ENCODE measurements at regions not wholly inside any gene's neighbourhood (a gene's known extent, or its start where the extent isn't known, plus 50 kb on each side); places are given as distances from the start of the nearest gene placed in this dataset.

GRCh38 chr2:146468578-146468977 lies 1376.3 kb upstream of the ACVR2A start:
- Histone ChIP-seq H3K9me3 (ENCODE audit: control insufficient read depth, low read length) (no peaks in the 10 kb centered on the region), H2AFZ (no peak overlapping the region)

GRCh38 chr2:146467425-146467824 lies 1377.4 kb upstream of the ACVR2A start:
- Histone ChIP-seq H3K79me2 (no peaks in the 10 kb centered on the region), H3K4me3 (ENCODE audit: low read depth, low read length) (no peak overlapping the region), H3K27me3 (ENCODE audit: control insufficient read depth, insufficient read depth, low read length) (no peaks in the 10 kb centered on the region), H2AFZ (no peak overlapping the region), H3K27ac (no peak overlapping the region), H3K9ac (no peak overlapping the region), H3K36me3 (ENCODE audit: control insufficient read depth, insufficient read depth, low read length) (no peaks in the 10 kb centered on the region), H3K4me2 (ENCODE audit: low read length) (no peak overlapping the region), H3K4me1 (no peaks in the 10 kb centered on the region), H3K9me3 (ENCODE audit: control insufficient read depth, low read length) (no peaks in the 10 kb centered on the region)
- no peak for TF ChIP-seq CTCF (IDR thresholded peaks at IDR 0.05)

More at GRCh38 chr2:146468578-146468977, 1376.3 kb upstream of the ACVR2A start:
- no peak overlapping the region for H3K27ac ChIP-seq
- H3K9ac ChIP-seq, result no peak overlapping the region
- no peaks in the 10 kb centered on the region for H3K4me1 ChIP-seq
- no peak overlapping the region for H3K4me3 ChIP-seq (ENCODE audit: low read depth, low read length)
- no peaks in the 10 kb centered on the region for H3K79me2 ChIP-seq
- H3K27me3 ChIP-seq (ENCODE audit: control insufficient read depth, insufficient read depth, low read length), result no peaks in the 10 kb centered on the region
- H3K4me2 ChIP-seq (ENCODE audit: low read length), result no peak overlapping the region
- TF ChIP-seq CTCF (IDR thresholded peaks at IDR 0.05), result no peak
- H3K36me3 ChIP-seq (ENCODE audit: control insufficient read depth, insufficient read depth, low read length), result no peaks in the 10 kb centered on the region

GRCh38 chr2:146465460-146465859 lies 1379.4 kb upstream of the ACVR2A start:
- TF ChIP-seq CTCF (IDR thresholded peaks at IDR 0.05), result no peak

DNA sequence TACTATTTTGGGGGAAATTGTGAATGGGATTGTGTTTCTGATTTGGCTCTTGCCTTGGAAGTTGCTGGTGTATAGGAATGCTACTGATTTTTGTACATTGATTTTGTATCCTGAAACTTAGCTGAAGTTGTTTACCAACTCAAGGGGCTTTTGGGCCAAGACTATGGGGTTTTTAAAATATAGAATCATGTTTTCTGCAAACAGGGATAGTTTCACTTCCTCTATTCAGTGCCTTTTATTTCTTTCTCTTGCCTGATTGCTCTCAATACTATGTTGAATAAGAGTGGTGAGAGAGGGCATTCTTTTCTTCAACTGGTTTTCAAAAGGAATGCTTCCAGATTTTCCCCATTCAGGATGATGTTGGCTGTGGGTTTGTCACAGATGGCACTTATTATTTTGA lies 1383.8 kb upstream of the ACVR2A start:
- Histone ChIP-seq H3K27ac (no peak overlapping the region), H3K4me1 (no peaks in the 10 kb centered on the region), H3K4me3 (ENCODE audit: low read depth, low read length) (no peak overlapping the region), H3K27me3 (ENCODE audit: control insufficient read depth, insufficient read depth, low read length) (no peaks in the 10 kb centered on the region), H3K4me2 (ENCODE audit: low read length) (no peak overlapping the region), H3K9me3 (ENCODE audit: control insufficient read depth, low read length) (no peaks in the 10 kb centered on the region), H3K36me3 (ENCODE audit: control insufficient read depth, insufficient read depth, low read length) (no peaks in the 10 kb centered on the region), H2AFZ (no peak overlapping the region), H3K9ac (no peak overlapping the region), H3K79me2 (no peaks in the 10 kb centered on the region)
- TF ChIP-seq CTCF (IDR thresholded peaks at IDR 0.05), result no peak

More at GRCh38 chr2:146465460-146465859, 1379.4 kb upstream of the ACVR2A start:
- no peaks in the 10 kb centered on the region for H3K79me2 ChIP-seq
- H3K9me3 ChIP-seq (ENCODE audit: control insufficient read depth, low read length), result no peaks in the 10 kb centered on the region
- H3K4me1 ChIP-seq, result no peaks in the 10 kb centered on the region
- H3K4me3 ChIP-seq (ENCODE audit: low read depth, low read length), result no peak overlapping the region
- no peak overlapping the region for H3K4me2 ChIP-seq (ENCODE audit: low read length)
- H3K9ac ChIP-seq, result no peak overlapping the region
- H3K27ac ChIP-seq, result no peak overlapping the region
- H3K36me3 ChIP-seq (ENCODE audit: control insufficient read depth, insufficient read depth, low read length), result no peaks in the 10 kb centered on the region
- H2AFZ ChIP-seq, result no peak overlapping the region
- H3K27me3 ChIP-seq (ENCODE audit: control insufficient read depth, insufficient read depth, low read length), result no peaks in the 10 kb centered on the region

- H3K4me1 ChIP-seq, result no peaks in the 10 kb centered on the region
- TF ChIP-seq CTCF (IDR thresholded peaks at IDR 0.05), result no peak
- H3K36me3 ChIP-seq (ENCODE audit: control insufficient read depth, insufficient read depth, low read length), result no peaks in the 10 kb centered on the region
- no peak overlapping the region for H3K27ac ChIP-seq
- H3K79me2 ChIP-seq, result no peaks in the 10 kb centered on the region
- no peak overlapping the region for H3K4me3 ChIP-seq (ENCODE audit: low read depth, low read length)
- H3K4me2 ChIP-seq (ENCODE audit: low read length), result no peak overlapping the region
- no peaks in the 10 kb centered on the region for H3K27me3 ChIP-seq (ENCODE audit: control insufficient read depth, insufficient read depth, low read length)
- H2AFZ ChIP-seq, result no peak overlapping the region
- H3K9me3 ChIP-seq (ENCODE audit: control insufficient read depth, low read length), result no peaks in the 10 kb centered on the region
- H3K9ac ChIP-seq, result no peak overlapping the region
These were observed 1386.2 kb upstream of the ACVR2A start for GRCh38 chr2:146458585-146458984.

Measured in parathyroid adenoma (tissue), 2 donors.